Endothelial cell (in vitro differentiated cells): ENCODE measurements at regions not wholly inside any gene's neighbourhood (a gene's known extent, or its start where the extent isn't known, plus 50 kb on each side); places are given as distances from the start of the nearest gene placed in this dataset.

Source experiments
- DNase-seq: peaks from one replicate; pipeline ENCODE4 v3.0.0; 2021; ENCODE audit warnings: low spot score
- H3K27ac Mint-ChIP-seq: one replicate; pipeline ENCODE4 v1.8.0; 2021; ENCODE audit warnings: mixed read lengths, inconsistent platforms; ENCODE audit not compliant: unreplicated experiment
- H3K27me3 Mint-ChIP-seq: one replicate; pipeline ENCODE4 v1.8.0; 2021; ENCODE audit warnings: mild to moderate bottlenecking, moderate library complexity, mixed read lengths, inconsistent platforms; ENCODE audit not compliant: unreplicated experiment
- H3K36me3 Mint-ChIP-seq: one replicate; pipeline ENCODE4 v1.8.0; 2021; ENCODE audit warnings: mild to moderate bottlenecking, low read depth, mixed read lengths, inconsistent platforms; ENCODE audit not compliant: unreplicated experiment
- H3K4me1 Mint-ChIP-seq: one replicate; pipeline ENCODE4 v1.8.0; 2021; ENCODE audit warnings: mild to moderate bottlenecking, mixed read lengths, inconsistent platforms; ENCODE audit not compliant: unreplicated experiment
- H3K4me3 Mint-ChIP-seq: one replicate; pipeline ENCODE4 v1.8.0; 2021; ENCODE audit warnings: mild to moderate bottlenecking, mixed read lengths, inconsistent platforms; ENCODE audit not compliant: unreplicated experiment
- H3K9me3 Mint-ChIP-seq: one replicate; pipeline ENCODE4 v1.8.0; 2021; ENCODE audit warnings: mixed read lengths, inconsistent platforms; ENCODE audit not compliant: unreplicated experiment
- CTCF ChIP-seq: fragments of 200-600 bp; sonication (generic); IDR thresholded peaks from one replicate; pipeline ENCODE4 v1.5.0; 2021; ENCODE audit warnings: antibody characterized with exemption; ENCODE audit not compliant: unreplicated experiment

GRCh38 chr1:147466543-147466942 lies 74.8 kb upstream of the BCL9 start:
- Mint-ChIP-seq H3K4me1 (no peaks in the 10 kb centered on the region), H3K27ac (no peak overlapping the region), H3K9me3 (no peaks in the 10 kb centered on the region), H3K4me3 (no peak overlapping the region), H3K36me3 (no peaks in the 10 kb centered on the region), H3K27me3 (peaks cover 3% of the 10 kb centered on the region)
- no peak for DNase-seq
- TF ChIP-seq CTCF = no peak

DNA sequence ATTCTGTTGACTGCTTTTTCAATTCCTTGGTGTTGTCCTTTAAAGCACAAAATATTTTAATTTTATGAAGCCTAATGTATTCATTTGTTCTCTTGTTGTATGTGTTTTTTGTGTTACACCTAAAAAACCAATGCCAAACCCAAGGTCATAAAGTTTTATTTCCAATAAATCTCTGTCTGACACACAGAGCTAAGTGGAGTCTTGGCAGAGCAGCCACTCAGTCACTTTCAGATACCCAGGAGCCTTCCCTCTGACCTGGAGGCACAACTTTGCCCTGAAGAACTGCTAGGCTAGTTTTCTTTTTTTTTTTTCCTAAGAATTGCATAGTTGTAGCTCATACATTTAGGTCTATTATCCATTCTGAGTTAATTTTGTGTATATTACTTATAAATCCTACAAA lies 71.2 kb upstream of the BCL9 start:
- no peak for DNase-seq
- TF ChIP-seq CTCF = no peak
- Mint-ChIP-seq H3K4me3 (no peak overlapping the region), H3K27ac (no peak overlapping the region), H3K4me1 (no peaks in the 10 kb centered on the region), H3K36me3 (no peaks in the 10 kb centered on the region), H3K27me3 (peaks cover 4% of the 10 kb centered on the region), H3K9me3 (no peaks in the 10 kb centered on the region)

DNA sequence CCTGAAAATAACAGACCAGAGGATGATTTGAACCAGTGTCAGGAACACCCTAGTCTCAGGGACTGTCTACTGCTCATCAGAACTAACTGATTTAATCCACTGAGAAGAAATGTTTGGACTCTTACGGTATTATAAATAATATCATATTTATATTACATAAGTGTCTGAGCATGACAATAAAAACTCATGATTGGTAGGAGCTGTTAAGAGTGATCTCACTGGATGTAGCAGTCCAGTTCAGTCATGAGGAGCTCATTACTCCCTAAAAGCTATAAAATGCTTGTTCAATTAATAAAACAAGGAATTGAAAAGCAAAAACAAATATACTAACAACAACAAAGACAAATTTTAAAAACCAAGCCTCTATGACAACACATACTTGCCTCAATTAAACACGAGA lies 68.8 kb upstream of the BCL9 start:
- no peak overlapping the region for H3K4me3 Mint-ChIP-seq
- H3K36me3 Mint-ChIP-seq = no peaks in the 10 kb centered on the region
- no peak for DNase-seq
- H3K27me3 Mint-ChIP-seq = peaks cover 4% of the 10 kb centered on the region
- H3K4me1 Mint-ChIP-seq = no peaks in the 10 kb centered on the region
- no peak for TF ChIP-seq CTCF
- H3K9me3 Mint-ChIP-seq = no peaks in the 10 kb centered on the region
- no peak overlapping the region for H3K27ac Mint-ChIP-seq

DNA sequence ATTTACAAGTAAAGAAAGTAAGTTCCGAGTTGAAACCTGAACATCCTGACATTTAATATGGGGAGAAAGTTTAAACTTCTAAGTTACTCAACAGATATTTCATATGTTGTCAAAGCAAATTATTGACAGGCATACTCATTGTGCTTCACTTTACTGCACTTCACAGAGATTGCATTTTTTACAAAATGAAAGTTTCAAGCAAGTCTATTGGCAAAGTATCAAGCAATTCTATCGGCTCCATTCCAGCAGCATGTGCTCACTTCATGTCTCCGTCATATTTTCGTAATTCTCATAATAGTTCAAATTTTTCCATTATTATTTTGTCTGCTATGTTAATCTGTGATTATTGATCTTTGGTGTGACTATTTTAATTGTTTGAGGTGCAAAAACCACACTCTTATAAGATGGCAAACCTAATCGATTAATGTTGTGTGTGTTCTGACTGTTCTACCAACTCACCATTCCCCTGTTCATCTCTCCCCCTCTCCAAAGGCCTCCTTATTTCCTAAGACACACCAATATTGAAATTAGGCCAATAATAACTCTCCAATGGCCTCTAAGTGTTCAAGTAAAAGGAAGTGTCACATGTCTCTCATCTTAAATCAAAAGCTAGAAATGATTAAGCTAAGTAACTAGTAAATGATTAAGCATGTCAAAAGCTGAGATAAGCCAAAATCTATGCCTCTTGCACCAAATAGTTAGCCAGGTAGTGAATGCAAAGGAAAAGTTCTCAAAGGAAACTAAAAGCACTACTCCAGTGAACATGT lies 68.2 kb upstream of the BCL9 start:
- Mint-ChIP-seq H3K27ac (no peak overlapping the region), H3K9me3 (no peaks in the 10 kb centered on the region), H3K27me3 (peaks cover 4% of the 10 kb centered on the region), H3K4me3 (no peak overlapping the region), H3K36me3 (no peaks in the 10 kb centered on the region), H3K4me1 (no peaks in the 10 kb centered on the region)
- DNase-seq = no peak
- TF ChIP-seq CTCF = no peak

GRCh38 chr1:147473733-147474049 lies 67.6 kb upstream of the BCL9 start:
- Mint-ChIP-seq H3K27me3 (peaks cover 4% of the 10 kb centered on the region), H3K9me3 (no peaks in the 10 kb centered on the region), H3K4me1 (no peaks in the 10 kb centered on the region), H3K36me3 (no peaks in the 10 kb centered on the region), H3K4me3 (no peak overlapping the region), H3K27ac (no peak overlapping the region)
- TF ChIP-seq CTCF = no peak
- DNase-seq = no peak
